Fibroblast of villous mesenchyme (primary cell): ENCODE measurements at regions not wholly inside any gene's neighbourhood (a gene's known extent, or its start where the extent isn't known, plus 50 kb on each side); places are given as distances from the start of the nearest gene placed in this dataset.
A peak's percentile ranks its signal among the peaks of the same experiment; 100 is the strongest.

ENCODE experiments used
- DNase-seq: peaks from one replicate; pipeline ENCODE4 v3.0.0-alpha.2; 2010; ENCODE audit warnings: low read depth
- H3K4me3 ChIP-seq: 2 replicates; pipeline ENCODE4 v1.5.1; 2011; ENCODE audit warnings: low read depth, mild to moderate bottlenecking, low read length
- TF ChIP-seq, protein P1 (sequence below): IDR thresholded peaks from 2 replicates; pipeline ENCODE4 v1.5.1; 2012; ENCODE audit warnings: low read depth, mild to moderate bottlenecking, low read length; ENCODE audit not compliant: insufficient read depth

DNA sequence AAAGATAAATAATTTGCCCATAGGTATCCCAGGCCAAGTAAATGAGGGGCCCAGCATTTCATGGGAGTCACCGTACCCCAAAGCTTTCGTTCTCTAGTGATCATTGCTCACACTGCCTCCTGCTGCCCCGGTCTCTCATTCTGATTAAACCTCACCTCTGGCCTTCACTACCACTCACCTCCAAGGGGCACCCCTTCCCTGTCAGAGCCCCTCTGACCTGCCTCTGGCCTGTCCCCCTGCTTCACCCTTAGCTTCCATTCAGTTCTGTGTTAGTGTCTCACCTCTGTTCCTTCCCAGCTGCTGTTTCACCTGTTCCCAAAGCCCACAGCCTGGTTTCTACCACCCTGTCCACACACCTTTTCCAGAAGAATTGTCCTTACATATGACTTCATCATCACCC, 150.3 kb upstream of the E2F8 start:
- TF ChIP-seq, protein P1, sequence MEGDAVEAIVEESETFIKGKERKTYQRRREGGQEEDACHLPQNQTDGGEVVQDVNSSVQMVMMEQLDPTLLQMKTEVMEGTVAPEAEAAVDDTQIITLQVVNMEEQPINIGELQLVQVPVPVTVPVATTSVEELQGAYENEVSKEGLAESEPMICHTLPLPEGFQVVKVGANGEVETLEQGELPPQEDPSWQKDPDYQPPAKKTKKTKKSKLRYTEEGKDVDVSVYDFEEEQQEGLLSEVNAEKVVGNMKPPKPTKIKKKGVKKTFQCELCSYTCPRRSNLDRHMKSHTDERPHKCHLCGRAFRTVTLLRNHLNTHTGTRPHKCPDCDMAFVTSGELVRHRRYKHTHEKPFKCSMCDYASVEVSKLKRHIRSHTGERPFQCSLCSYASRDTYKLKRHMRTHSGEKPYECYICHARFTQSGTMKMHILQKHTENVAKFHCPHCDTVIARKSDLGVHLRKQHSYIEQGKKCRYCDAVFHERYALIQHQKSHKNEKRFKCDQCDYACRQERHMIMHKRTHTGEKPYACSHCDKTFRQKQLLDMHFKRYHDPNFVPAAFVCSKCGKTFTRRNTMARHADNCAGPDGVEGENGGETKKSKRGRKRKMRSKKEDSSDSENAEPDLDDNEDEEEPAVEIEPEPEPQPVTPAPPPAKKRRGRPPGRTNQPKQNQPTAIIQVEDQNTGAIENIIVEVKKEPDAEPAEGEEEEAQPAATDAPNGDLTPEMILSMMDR = no peak
- H3K4me3 ChIP-seq = no peak overlapping the region
- DNase-seq = no peak

DNA sequence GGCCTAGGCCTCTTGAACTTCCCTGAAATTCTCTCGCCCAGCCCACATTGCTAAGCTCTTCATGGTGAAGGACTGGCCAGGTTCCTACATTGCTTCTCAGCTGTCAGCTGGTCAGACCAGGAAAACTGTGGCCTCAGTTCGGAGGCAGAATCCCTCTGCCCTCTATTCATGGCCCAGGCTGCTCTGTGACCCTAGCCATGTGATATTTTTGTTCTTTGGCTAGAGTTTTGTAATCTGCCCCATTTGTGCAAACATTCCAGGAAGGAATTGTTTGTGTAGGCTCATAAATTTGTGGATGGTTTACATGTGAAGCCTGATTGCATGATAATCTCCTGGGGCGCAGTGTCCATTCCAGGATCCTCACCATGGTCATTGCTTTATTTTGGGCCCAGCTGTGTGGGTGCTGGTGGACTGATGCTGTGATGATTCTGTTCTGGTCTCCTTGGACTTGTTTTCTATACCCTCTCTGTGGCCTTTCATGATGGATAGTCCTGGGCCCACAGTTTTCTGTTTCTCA, 149.1 kb upstream of the E2F8 start:
- TF ChIP-seq, protein P1 = no peak

DNA sequence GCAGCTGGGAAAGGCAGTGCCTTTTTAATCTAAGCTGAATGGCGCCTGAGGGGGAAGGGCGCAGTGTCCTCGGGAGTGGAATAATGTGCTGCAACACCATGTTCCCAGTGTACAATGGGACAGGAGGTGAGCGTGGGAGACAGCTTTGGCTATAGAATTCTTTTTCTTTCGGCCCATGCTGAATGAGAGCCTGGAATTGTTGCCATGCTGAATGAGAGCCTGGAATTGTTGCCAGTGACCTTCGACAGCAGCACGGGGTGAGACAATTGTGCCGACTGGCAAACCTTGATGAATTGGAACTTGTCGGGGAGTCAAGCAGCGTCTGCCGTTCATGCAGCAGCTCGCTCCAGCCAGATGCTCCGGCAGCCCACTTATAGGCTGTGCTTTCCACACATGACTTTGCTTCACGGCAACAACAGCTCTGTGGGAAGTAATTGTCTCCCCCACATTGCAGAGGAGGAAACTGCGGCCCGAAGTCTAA, 141.4 kb upstream of the E2F8 start:
- H3K4me3 ChIP-seq = no peak overlapping the region
- TF ChIP-seq, protein P1 = no peak
- DNase-seq = peak; percentile 16

More for the DNA sequence above, 149.1 kb upstream of the E2F8 start:
- H3K4me3 ChIP-seq = no peak overlapping the region
- peak; percentile 88 for DNase-seq

DNA sequence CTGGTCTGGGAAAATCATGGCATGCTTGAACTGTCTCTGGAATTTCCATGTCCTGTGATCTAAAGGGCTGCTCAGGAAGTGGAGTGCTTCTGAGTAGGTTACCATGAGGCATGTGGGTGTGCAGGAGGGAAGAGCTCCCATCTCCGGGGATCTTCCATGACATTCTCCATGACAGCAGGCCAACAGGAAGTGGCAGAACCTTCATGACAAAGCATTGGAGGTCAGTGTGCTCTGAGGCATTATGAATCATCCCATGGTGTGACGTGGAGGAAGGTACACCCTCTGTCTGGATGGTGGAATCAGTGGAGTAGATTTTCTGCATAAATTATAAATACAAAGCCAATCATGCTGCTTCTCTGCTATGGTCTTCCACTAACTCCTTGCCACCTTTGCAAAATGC, 139.6 kb upstream of the E2F8 start:
- TF ChIP-seq, protein P1 = no peak
- no peak overlapping the region for H3K4me3 ChIP-seq
- peak; percentile 77 for DNase-seq

DNA sequence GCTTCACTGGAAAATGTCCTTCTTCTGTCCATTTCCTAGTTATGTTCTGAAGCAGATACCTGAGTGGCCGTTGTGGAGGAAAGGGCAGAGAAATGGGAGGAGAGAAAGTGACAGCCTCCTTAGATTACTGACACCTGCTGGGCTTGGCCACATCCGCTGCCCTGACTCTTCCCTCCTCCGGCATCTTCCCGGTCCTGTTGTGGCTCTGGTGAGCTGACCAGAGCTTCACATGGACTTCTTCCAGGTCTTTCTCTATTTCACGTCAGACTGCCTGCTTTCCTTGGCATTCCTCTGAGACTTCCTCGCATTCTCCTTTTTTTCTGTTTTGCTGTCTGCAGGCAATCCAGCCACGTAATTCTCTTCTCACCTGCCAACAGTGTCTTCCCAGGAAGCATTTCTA, 138.7 kb upstream of the E2F8 start:
- H3K4me3 ChIP-seq = no peak overlapping the region
- TF ChIP-seq, protein P1 = no peak
- DNase-seq = no peak

DNA sequence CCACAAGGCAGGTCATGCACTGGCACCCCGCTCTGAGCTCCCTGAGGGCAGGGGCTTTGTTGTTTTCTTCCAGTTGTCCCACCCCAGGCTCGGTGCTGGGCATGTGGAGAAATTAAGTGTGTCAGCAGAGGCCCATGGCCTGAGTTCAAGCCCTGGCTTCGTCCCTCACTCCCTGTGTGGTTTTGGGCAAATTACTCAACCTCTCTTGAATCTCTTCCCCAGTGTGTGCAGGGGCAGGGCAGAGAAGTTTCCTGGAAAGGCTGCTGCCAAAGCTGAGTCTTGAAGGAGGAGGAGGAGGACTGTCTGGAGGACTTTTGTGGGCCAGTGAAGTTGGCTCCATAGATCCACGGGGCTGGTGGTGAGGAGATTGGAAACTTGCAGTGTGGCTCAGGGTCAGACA, 138.1 kb upstream of the E2F8 start:
- H3K4me3 ChIP-seq = no peak overlapping the region
- TF ChIP-seq, protein P1 = no peak
- no peak for DNase-seq

DNA sequence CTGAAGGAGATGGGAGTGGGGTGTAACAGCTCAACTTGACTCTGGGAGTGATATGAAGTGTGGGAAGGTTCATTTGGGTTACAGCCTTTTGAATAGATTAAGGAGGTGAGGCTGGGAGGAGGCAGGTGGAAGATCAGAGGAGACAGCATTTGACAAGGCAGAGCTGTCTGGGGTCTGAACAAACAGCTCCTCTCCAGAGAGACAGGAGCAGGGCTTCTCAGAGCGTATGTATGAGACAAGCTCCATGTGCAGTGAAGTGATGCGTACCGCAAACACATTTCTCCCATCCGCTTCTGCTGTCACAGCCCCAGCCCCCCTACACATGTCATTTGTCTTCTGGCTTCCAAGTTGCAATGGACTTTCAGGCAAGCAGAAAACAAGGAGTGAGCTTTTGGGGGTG, 137.1 kb upstream of the E2F8 start:
- H3K4me3 ChIP-seq = no peak overlapping the region
- no peak for DNase-seq
- TF ChIP-seq, protein P1 = no peak
